ENCODE measurements at regions not wholly inside any gene's neighbourhood (a gene's known extent, or its start where the extent isn't known, plus 50 kb on each side); places are given as distances from the start of the nearest gene placed in this dataset.
"Not testable (repeated sequence)": the region's sequence is repeated elsewhere in the genome, so short reads cannot be mapped to it uniquely, and the experiment has no call there.

DNA sequence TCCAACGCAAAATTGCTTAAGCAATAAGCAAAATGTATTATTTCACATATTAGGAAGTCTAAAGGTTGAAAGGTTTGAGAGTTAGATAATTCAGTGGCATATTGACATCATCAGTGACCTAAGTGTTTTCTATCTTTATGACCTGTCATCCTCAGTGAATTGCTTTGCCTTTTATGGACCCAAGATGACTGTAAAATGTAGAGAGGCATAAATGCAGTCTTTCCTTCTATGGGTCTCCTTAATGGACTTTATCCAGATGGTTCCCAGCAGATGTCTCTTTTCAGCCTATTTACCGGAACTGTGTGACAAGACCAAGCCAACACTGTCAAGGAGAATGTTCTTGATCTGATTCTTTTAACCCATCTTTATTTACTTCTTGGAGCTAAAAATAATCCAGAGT lies 615.8 kb downstream of the TTLL7 start:
- not testable (repeated sequence) for TF ChIP-seq POLR2AphosphoS5, POLR2A (IDR thresholded peaks at IDR 0.05; ENCODE audit: low read depth, low read length)
